Astrocyte (in vitro differentiated cells and primary cell): ENCODE measurements at regions not wholly inside any gene's neighbourhood (a gene's known extent, or its start where the extent isn't known, plus 50 kb on each side); places are given as distances from the start of the nearest gene placed in this dataset.

Experiments used
- EZH2 ChIP-seq: IDR thresholded peaks from 2 replicates; pipeline ENCODE4 v1.6.1; 2012; ENCODE audit warnings: mild to moderate bottlenecking, low read length, inconsistent platforms; ENCODE audit not compliant: insufficient read depth
- TF ChIP-seq, protein P1 (sequence below): IDR thresholded peaks from 2 replicates; pipeline ENCODE4 v1.5.1; 2011; ENCODE audit warnings: low read depth, mild to moderate bottlenecking, inconsistent platforms, low read length, moderate library complexity; ENCODE audit not compliant: insufficient read depth

DNA sequence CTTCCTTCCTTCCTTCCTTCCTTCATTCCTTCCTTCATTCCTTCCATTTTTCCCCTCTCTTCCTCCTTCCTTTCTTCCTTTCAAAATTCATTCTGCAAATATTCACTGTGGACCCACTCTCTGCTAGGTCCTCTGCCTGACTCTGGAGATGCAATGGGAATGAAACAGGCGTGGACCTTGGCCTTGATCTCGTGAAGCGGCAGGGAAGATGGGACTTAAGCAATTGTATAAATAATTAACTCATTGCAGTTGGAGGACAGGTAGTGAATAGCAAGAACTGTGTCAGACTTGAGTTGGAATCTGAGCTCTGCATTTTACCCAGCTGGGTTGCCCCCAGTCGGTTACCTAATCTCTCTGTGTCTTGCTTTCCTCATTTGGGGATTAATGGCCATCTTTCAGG, 230.6 kb upstream of the LHX5 start:
- TF ChIP-seq, protein P1, sequence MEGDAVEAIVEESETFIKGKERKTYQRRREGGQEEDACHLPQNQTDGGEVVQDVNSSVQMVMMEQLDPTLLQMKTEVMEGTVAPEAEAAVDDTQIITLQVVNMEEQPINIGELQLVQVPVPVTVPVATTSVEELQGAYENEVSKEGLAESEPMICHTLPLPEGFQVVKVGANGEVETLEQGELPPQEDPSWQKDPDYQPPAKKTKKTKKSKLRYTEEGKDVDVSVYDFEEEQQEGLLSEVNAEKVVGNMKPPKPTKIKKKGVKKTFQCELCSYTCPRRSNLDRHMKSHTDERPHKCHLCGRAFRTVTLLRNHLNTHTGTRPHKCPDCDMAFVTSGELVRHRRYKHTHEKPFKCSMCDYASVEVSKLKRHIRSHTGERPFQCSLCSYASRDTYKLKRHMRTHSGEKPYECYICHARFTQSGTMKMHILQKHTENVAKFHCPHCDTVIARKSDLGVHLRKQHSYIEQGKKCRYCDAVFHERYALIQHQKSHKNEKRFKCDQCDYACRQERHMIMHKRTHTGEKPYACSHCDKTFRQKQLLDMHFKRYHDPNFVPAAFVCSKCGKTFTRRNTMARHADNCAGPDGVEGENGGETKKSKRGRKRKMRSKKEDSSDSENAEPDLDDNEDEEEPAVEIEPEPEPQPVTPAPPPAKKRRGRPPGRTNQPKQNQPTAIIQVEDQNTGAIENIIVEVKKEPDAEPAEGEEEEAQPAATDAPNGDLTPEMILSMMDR, result no peak
- no peak for TF ChIP-seq EZH2
